Natural killer cell (primary cell): ENCODE measurements at regions not wholly inside any gene's neighbourhood (a gene's known extent, or its start where the extent isn't known, plus 50 kb on each side); places are given as distances from the start of the nearest gene placed in this dataset.

Source experiments
- ATAC-seq, 3 donors: fragments of 150-1000 bp in 2 of 3; fragments of 200-7000 bp in 1 of 3; cut with Tn5 transposase; 1 replicate in 1 of 3; 2 replicates in 2 of 3; pipeline ENCODE4 v1.10.0; 2021; ENCODE audit warnings: mild to moderate bottlenecking in 2 of 3, moderate library complexity in 2 of 3
- DNase-seq, 2 donors: peaks; one replicate each; pipeline versions ENCODE4 v3.0.0 to v3.0.0-alpha.2; 2013 to 2021; ENCODE audit warnings: mixed read lengths in 1 of 2
- H3K27ac ChIP-seq: one replicate; pipeline ENCODE4 v1.5.1; 2013; ENCODE audit warnings: mild to moderate bottlenecking, low read length
- H3K27me3 ChIP-seq: one replicate; pipeline ENCODE4 v1.6.1; 2013; ENCODE audit warnings: low read length; ENCODE audit not compliant: control insufficient read depth, insufficient read depth
- H3K36me3 ChIP-seq: one replicate; pipeline ENCODE4 v1.6.1; 2013; ENCODE audit warnings: low read length; ENCODE audit not compliant: control insufficient read depth, insufficient read depth
- H3K4me1 ChIP-seq: one replicate; pipeline ENCODE4 v1.6.1; 2013; ENCODE audit warnings: low read length; ENCODE audit not compliant: control insufficient read depth, insufficient read depth
- H3K4me3 ChIP-seq: one replicate; pipeline ENCODE4 v1.5.1; 2013; ENCODE audit warnings: low read length
- H3K9me3 ChIP-seq: one replicate; pipeline ENCODE4 v1.6.1; 2013; ENCODE audit warnings: low read length; ENCODE audit not compliant: control insufficient read depth, insufficient read depth
- H3K27ac Mint-ChIP-seq, 2 donors: one replicate each; pipeline ENCODE4 v1.8.0; 2022; ENCODE audit warnings: mild to moderate bottlenecking in 2 of 2, mixed read lengths in 2 of 2, moderate library complexity in 1 of 2
- H3K27me3 Mint-ChIP-seq, 2 donors: one replicate each; pipeline ENCODE4 v1.8.0; 2022; ENCODE audit warnings: low read depth in 2 of 2, mixed read lengths in 2 of 2
- H3K36me3 Mint-ChIP-seq: one replicate; pipeline ENCODE4 v1.8.0; 2022; ENCODE audit warnings: mixed read lengths
- H3K4me1 Mint-ChIP-seq, 2 donors: one replicate each; pipeline ENCODE4 v1.8.0; 2022; ENCODE audit warnings: mixed read lengths in 2 of 2
- H3K4me3 Mint-ChIP-seq: one replicate; pipeline ENCODE4 v1.8.0; 2022; ENCODE audit warnings: mild to moderate bottlenecking, moderate library complexity, mixed read lengths
- H3K9me3 Mint-ChIP-seq, 2 donors: one replicate each; pipeline ENCODE4 v1.8.0; 2022; ENCODE audit warnings: mixed read lengths in 2 of 2
- CTCF ChIP-seq: fragments of 200-600 bp; IDR thresholded peaks from one replicate; pipeline ENCODE4 v1.8.0; 2022; ENCODE audit warnings: antibody characterized with exemption
- WGBS: methylation state at CpG from one replicate; pipeline ENCODE4 v1.1.7; 2013; ENCODE audit warnings: missing lambda C conversion rate; ENCODE audit not compliant: insufficient coverage; 5-methylcytosine and 5-hydroxymethylcytosine counted together
- intact Hi-C: fragments of 100-400 bp; cut with micrococcal nuclease; formaldehyde crosslinking; loops from one replicate; pipeline ENCODE4 v1.14.2; 2022

GRCh38 chr18:45353530-45353929, 261.7 kb upstream of the SLC14A2 start:
- H3K27ac ChIP-seq: no peak overlapping the region
- intact Hi-C loops: no loop called here
- H3K4me3 Mint-ChIP-seq: no peak overlapping the region
- no peaks in the 10 kb centered on the region for H3K4me1 Mint-ChIP-seq
- TF ChIP-seq CTCF: no peak
- H3K27me3 ChIP-seq: no peaks in the 10 kb centered on the region
- 88% methylated on average over 2 of the region's 2 CpGs for WGBS
- no peak for DNase-seq
- H3K36me3 Mint-ChIP-seq: no peaks in the 10 kb centered on the region
- no peak for ATAC-seq
- no peaks in the 10 kb centered on the region for H3K36me3 ChIP-seq
- H3K27ac Mint-ChIP-seq: no peak overlapping the region
- no peaks in the 10 kb centered on the region for H3K4me1 ChIP-seq
- no peaks in the 10 kb centered on the region for H3K9me3 ChIP-seq
- H3K27me3 Mint-ChIP-seq: peaks cover 0 to 7% of the 10 kb centered on the region in 2 donors
- H3K9me3 Mint-ChIP-seq: no peaks in the 10 kb centered on the region
- H3K4me3 ChIP-seq: no peak overlapping the region

- Mint-ChIP-seq H3K36me3 (no peaks in the 10 kb centered on the region), H3K9me3 (no peaks in the 10 kb centered on the region)
- intact Hi-C loops: no loop called here
These were observed 259.2 kb upstream of the SLC14A2 start for GRCh38 chr18:45355944-45356520.

GRCh38 chr18:45357686-45358470, 257.4 kb upstream of the SLC14A2 start:
- H3K27ac Mint-ChIP-seq: no peak overlapping the region
- intact Hi-C loops: no loop called here

More at GRCh38 chr18:45355944-45356520, 259.2 kb upstream of the SLC14A2 start:
- Histone ChIP-seq H3K4me3 (no peak overlapping the region), H3K27me3 (no peaks in the 10 kb centered on the region), H3K27ac (no peak overlapping the region), H3K4me1 (no peaks in the 10 kb centered on the region), H3K9me3 (no peaks in the 10 kb centered on the region), H3K36me3 (no peaks in the 10 kb centered on the region)
- 71% methylated on average over 2 of the region's 2 CpGs for WGBS
- H3K27me3 Mint-ChIP-seq: peaks cover 9 to 15% of the 10 kb centered on the region in 2 donors
- DNase-seq (no peak), ATAC-seq (no peak)
- no peak overlapping the region for H3K4me3 Mint-ChIP-seq
- TF ChIP-seq CTCF: no peak
- no peak overlapping the region for H3K27ac Mint-ChIP-seq
- H3K4me1 Mint-ChIP-seq: no peaks in the 10 kb centered on the region

More at GRCh38 chr18:45357686-45358470, 257.4 kb upstream of the SLC14A2 start:
- TF ChIP-seq CTCF: no peak
- ATAC-seq (no peak), DNase-seq (no peak)
- Mint-ChIP-seq H3K4me1 (no peaks in the 10 kb centered on the region), H3K4me3 (no peak overlapping the region), H3K36me3 (no peaks in the 10 kb centered on the region), H3K27me3 (peaks cover 10 to 18% of the 10 kb centered on the region in 2 donors), H3K9me3 (no peaks in the 10 kb centered on the region)
- Histone ChIP-seq H3K9me3 (no peaks in the 10 kb centered on the region), H3K4me3 (no peak overlapping the region), H3K27me3 (no peaks in the 10 kb centered on the region), H3K27ac (no peak overlapping the region), H3K4me1 (no peaks in the 10 kb centered on the region), H3K36me3 (no peaks in the 10 kb centered on the region)
- WGBS: 75% methylated on average over 5 of the region's 5 CpGs
